Nephron progenitor cell (in vitro differentiated cells): ENCODE measurements at regions not wholly inside any gene's neighbourhood (a gene's known extent, or its start where the extent isn't known, plus 50 kb on each side); places are given as distances from the start of the nearest gene placed in this dataset.

Source experiments
- DNase-seq: peaks from one replicate; pipeline ENCODE4 v3.0.0; 2021
- H3K27ac Mint-ChIP-seq: 2 replicates; pipeline ENCODE4 v1.8.0; 2021; ENCODE audit warnings: mild to moderate bottlenecking, moderate library complexity, mixed read lengths
- H3K27me3 Mint-ChIP-seq: 2 replicates; pipeline ENCODE4 v1.8.0; 2021; ENCODE audit warnings: mild to moderate bottlenecking, low read depth, mixed read lengths; ENCODE audit not compliant: poor library complexity
- H3K36me3 Mint-ChIP-seq: 2 replicates; pipeline ENCODE4 v1.8.0; 2021; ENCODE audit warnings: low read depth, mixed read lengths
- H3K4me1 Mint-ChIP-seq: 2 replicates; pipeline ENCODE4 v1.8.0; 2021; ENCODE audit warnings: mixed read lengths
- H3K4me3 Mint-ChIP-seq: 2 replicates; pipeline ENCODE4 v1.8.0; 2021; ENCODE audit warnings: mild to moderate bottlenecking, moderate library complexity, mixed read lengths
- H3K9me3 Mint-ChIP-seq: 2 replicates; pipeline ENCODE4 v1.8.0; 2021; ENCODE audit warnings: mild to moderate bottlenecking, moderate library complexity, mixed read lengths
- TF ChIP-seq, protein P1 (sequence below): fragments of 200-600 bp; sonication (generic); IDR thresholded peaks from 2 replicates; pipeline ENCODE4 v1.5.0; 2021; ENCODE audit warnings: antibody characterized with exemption

DNA sequence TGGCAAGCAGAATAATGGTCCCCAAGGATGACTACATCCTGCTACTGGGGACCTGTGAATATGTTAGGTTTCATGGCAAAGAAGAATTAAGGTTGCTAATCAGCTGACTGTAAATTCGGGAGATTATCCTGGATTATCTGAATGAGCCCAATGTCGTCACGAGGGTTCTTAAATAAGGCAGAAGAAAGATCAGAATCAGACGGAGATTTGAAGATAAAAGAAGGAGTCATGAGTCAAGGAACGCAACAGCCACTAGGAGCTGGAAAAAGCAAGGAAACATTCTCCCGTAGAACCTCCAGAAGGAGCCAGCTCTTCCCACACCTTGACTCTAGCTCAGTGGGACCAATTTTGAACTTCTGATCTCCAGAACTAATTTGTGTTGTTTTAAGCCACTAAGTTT is 82.9 kb upstream of the APBB1IP start:
- no peaks in the 10 kb centered on the region for H3K4me1 Mint-ChIP-seq
- DNase-seq: no peak
- no peak overlapping the region for H3K27ac Mint-ChIP-seq
- TF ChIP-seq, protein P1, sequence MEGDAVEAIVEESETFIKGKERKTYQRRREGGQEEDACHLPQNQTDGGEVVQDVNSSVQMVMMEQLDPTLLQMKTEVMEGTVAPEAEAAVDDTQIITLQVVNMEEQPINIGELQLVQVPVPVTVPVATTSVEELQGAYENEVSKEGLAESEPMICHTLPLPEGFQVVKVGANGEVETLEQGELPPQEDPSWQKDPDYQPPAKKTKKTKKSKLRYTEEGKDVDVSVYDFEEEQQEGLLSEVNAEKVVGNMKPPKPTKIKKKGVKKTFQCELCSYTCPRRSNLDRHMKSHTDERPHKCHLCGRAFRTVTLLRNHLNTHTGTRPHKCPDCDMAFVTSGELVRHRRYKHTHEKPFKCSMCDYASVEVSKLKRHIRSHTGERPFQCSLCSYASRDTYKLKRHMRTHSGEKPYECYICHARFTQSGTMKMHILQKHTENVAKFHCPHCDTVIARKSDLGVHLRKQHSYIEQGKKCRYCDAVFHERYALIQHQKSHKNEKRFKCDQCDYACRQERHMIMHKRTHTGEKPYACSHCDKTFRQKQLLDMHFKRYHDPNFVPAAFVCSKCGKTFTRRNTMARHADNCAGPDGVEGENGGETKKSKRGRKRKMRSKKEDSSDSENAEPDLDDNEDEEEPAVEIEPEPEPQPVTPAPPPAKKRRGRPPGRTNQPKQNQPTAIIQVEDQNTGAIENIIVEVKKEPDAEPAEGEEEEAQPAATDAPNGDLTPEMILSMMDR: no peak
- H3K9me3 Mint-ChIP-seq: no peaks in the 10 kb centered on the region
- H3K4me3 Mint-ChIP-seq: no peak overlapping the region
- no peaks in the 10 kb centered on the region for H3K36me3 Mint-ChIP-seq
- peaks cover 18% of the 10 kb centered on the region for H3K27me3 Mint-ChIP-seq

DNA sequence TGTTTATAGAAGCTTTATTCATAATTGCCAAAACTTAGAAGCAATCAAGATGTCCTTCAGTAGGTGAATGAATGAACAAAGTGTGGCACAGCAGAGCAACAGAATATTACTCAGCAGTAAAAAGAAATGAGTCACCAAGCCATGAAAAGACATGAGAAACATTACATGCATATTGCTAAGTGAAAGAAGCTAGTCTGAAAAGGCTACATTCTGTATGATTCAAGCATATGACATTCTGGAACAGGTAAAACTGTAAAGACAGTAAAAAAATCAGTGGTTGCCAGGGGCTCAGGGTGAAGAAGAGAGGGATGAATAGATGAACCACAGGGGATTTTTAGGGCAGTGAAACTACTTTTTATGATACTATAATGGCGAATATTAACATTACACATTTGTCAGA is 80.9 kb upstream of the APBB1IP start:
- peaks cover 27% of the 10 kb centered on the region for H3K27me3 Mint-ChIP-seq
- no peak overlapping the region for H3K27ac Mint-ChIP-seq
- H3K36me3 Mint-ChIP-seq: no peaks in the 10 kb centered on the region
- DNase-seq: no peak
- no peaks in the 10 kb centered on the region for H3K9me3 Mint-ChIP-seq
- H3K4me1 Mint-ChIP-seq: no peaks in the 10 kb centered on the region
- TF ChIP-seq, protein P1: no peak
- H3K4me3 Mint-ChIP-seq: no peak overlapping the region

DNA sequence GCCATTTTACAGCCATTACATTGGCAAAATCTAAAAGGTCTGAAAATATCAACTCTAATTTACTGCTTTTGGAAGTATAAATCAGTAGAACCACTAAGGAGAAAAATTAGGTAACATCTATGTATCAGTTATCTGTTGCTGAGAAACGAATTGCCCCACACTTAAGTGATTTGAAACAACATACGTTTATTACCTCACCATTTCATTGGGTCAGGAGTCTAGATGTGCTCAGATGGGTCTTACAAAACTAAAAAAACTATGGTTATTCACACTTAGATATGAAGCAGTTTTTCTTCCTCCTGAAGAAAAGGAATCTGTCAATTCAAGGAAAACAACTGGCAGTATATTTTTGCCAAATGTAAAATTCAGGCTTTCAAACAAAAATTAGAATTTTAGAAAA is 80.1 kb upstream of the APBB1IP start:
- TF ChIP-seq, protein P1: no peak
- no peak overlapping the region for H3K4me3 Mint-ChIP-seq
- H3K36me3 Mint-ChIP-seq: no peaks in the 10 kb centered on the region
- H3K27ac Mint-ChIP-seq: no peak overlapping the region
- H3K9me3 Mint-ChIP-seq: no peaks in the 10 kb centered on the region
- H3K27me3 Mint-ChIP-seq: peaks cover 27% of the 10 kb centered on the region
- no peak for DNase-seq
- no peaks in the 10 kb centered on the region for H3K4me1 Mint-ChIP-seq

DNA sequence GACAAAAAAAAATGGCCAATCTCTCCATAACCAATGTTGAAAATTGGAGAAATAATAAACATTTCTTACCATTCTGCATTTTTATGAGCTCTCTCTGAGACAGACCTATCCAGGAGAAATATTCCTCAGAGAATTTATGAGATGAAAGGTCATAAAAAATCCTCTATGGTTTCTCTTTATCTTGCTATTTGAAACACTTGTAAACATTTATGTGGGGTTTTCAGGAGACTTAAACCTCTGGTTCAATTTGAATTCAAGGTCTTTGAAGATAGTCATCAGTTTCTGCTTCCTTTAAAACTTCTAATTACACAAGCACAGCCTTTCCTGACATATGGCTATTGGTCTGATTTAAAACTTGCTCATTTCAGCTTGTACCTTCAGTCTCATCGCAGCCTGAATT is 78.5 kb upstream of the APBB1IP start:
- TF ChIP-seq, protein P1: no peak
- Mint-ChIP-seq H3K4me1 (no peaks in the 10 kb centered on the region), H3K36me3 (no peaks in the 10 kb centered on the region), H3K4me3 (no peak overlapping the region), H3K27ac (no peak overlapping the region), H3K27me3 (peaks cover 26% of the 10 kb centered on the region), H3K9me3 (no peaks in the 10 kb centered on the region)
- DNase-seq: no peak

DNA sequence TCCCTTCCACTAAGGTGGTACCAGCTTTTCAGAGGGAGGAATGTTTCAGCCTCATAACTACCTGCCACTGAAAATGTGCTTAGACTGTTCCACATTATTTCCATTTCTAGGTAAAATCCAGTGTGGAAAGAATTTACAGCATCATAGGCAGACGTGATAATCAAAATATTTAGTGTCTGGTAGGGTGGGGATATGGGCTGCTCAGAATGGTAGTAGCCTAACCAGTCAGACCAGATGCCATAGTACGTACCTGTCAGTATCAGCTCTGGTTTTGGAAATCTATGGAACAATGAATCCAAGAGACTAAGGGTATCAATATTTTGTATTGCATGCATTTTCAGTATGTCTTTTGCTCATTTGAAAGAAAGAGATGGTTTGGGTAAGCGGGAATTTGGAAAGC is 76.8 kb upstream of the APBB1IP start:
- Mint-ChIP-seq H3K27ac (no peak overlapping the region), H3K4me3 (no peak overlapping the region), H3K36me3 (no peaks in the 10 kb centered on the region), H3K9me3 (no peaks in the 10 kb centered on the region), H3K27me3 (peaks cover 26% of the 10 kb centered on the region), H3K4me1 (no peaks in the 10 kb centered on the region)
- TF ChIP-seq, protein P1: no peak
- DNase-seq: no peak

DNA sequence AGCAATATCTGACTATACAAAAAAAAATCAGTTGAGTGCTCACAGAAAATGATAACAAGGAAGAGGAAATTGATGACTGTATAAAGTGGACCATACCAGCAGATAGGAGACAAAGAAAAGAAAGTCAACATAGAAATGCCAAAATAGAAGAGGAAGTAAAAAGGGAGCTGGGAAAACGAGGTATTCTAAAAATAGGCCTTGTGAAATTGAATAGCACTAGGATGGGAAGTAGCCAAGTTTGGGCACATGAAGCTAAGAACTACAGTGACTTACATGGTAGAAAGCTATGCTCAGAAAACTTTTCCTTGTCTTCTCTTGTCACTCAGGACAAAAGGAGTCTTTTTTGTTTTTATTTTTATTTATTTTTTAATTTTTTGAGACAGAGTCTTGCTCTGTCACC is 76.2 kb upstream of the APBB1IP start:
- Mint-ChIP-seq H3K27ac (no peak overlapping the region), H3K4me1 (no peaks in the 10 kb centered on the region), H3K4me3 (no peak overlapping the region), H3K27me3 (peaks cover 26% of the 10 kb centered on the region), H3K36me3 (no peaks in the 10 kb centered on the region), H3K9me3 (no peaks in the 10 kb centered on the region)
- DNase-seq: no peak
- TF ChIP-seq, protein P1: no peak
